Neural cell (in vitro differentiated cells): ENCODE measurements at regions not wholly inside any gene's neighbourhood (a gene's known extent, or its start where the extent isn't known, plus 50 kb on each side); places are given as distances from the start of the nearest gene placed in this dataset.

Experiments
- EZH2 ChIP-seq: fragments of 200-600, 300-800 bp; shearing (Covaris generic), sonication (generic); IDR thresholded peaks from 2 replicates; pipeline ENCODE4 v1.6.1; 2014; ENCODE audit warnings: antibody characterized with exemption, low read length, borderline replicate concordance, mild to moderate bottlenecking; ENCODE audit not compliant: insufficient read depth, poor library complexity, severe bottlenecking
- POLR2AphosphoS5 ChIP-seq: IDR thresholded peaks from 2 replicates; pipeline ENCODE4 v1.6.1; 2012
- TF ChIP-seq, protein P1 (sequence below): fragments of 450-650 bp; IDR thresholded peaks from 2 replicates; pipeline ENCODE4 v1.5.1; 2014; ENCODE audit warnings: antibody characterized with exemption, mild to moderate bottlenecking, moderate library complexity; ENCODE audit not compliant: poor library complexity, severe bottlenecking

DNA sequence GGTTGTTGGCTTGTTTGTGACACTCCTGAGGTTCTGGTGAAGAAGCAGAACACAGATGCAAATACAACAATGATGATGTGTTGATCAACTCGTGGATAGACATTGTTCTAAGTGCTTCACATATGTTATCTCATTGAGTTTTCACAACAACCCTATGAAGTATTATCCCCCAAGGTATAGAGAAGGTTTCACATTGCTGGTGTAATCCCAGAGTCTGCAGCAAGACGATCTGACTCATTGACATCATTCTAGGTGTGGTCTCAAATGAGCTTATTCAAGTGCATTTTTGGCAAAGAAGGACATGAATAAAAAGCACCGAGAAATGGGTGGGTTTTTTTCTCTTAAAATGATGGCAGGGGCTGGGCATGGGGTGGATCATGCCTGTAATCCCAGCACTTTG, 64.1 kb upstream of the SCAF4 start:
- no peak for TF ChIP-seq EZH2
- TF ChIP-seq, protein P1, sequence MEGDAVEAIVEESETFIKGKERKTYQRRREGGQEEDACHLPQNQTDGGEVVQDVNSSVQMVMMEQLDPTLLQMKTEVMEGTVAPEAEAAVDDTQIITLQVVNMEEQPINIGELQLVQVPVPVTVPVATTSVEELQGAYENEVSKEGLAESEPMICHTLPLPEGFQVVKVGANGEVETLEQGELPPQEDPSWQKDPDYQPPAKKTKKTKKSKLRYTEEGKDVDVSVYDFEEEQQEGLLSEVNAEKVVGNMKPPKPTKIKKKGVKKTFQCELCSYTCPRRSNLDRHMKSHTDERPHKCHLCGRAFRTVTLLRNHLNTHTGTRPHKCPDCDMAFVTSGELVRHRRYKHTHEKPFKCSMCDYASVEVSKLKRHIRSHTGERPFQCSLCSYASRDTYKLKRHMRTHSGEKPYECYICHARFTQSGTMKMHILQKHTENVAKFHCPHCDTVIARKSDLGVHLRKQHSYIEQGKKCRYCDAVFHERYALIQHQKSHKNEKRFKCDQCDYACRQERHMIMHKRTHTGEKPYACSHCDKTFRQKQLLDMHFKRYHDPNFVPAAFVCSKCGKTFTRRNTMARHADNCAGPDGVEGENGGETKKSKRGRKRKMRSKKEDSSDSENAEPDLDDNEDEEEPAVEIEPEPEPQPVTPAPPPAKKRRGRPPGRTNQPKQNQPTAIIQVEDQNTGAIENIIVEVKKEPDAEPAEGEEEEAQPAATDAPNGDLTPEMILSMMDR = no peak
- no peak for TF ChIP-seq POLR2AphosphoS5
